GM21367 (cell line): ENCODE measurements at regions not wholly inside any gene's neighbourhood (a gene's known extent, or its start where the extent isn't known, plus 50 kb on each side); places are given as distances from the start of the nearest gene placed in this dataset.
"Not testable (repeated sequence)": the region's sequence is repeated elsewhere in the genome, so short reads cannot be mapped to it uniquely, and the experiment has no call there.

ENCODE experiments used
- ATAC-seq: cut with Tn5 transposase; IDR thresholded peaks from one replicate; pipeline ENCODE4 v1.9.1; 2021; ENCODE audit not compliant: unreplicated experiment

DNA sequence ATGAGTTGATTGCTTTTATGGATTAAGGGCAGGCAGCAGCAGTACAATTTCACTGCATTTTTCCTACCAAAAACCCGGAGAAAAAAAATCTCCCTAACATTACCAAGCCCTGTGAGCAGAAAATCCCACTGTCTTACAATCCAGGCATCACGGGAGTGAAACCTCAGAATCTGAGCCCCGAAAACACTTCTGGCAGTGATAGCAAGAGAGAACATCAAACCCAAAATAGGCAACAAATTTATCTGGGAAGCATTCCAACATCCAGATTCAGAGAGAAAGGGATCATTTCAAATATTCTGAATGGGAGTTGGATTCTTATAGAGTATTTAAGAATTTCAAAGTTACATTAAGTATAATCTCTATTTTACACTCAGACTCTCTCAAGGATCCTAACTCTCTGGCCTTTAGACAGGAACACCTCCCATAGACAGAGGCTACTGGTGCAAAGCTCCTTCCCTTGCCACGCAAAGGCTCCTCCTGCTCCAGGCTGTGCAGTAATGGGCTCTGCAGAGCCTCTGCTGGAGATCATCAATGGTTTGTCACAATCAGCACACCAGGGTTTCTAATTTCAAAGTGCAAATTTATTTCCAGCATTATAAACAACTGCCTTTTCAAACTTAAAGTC is 256.9 kb downstream of the PARM1 start:
- ATAC-seq: no peak

DNA sequence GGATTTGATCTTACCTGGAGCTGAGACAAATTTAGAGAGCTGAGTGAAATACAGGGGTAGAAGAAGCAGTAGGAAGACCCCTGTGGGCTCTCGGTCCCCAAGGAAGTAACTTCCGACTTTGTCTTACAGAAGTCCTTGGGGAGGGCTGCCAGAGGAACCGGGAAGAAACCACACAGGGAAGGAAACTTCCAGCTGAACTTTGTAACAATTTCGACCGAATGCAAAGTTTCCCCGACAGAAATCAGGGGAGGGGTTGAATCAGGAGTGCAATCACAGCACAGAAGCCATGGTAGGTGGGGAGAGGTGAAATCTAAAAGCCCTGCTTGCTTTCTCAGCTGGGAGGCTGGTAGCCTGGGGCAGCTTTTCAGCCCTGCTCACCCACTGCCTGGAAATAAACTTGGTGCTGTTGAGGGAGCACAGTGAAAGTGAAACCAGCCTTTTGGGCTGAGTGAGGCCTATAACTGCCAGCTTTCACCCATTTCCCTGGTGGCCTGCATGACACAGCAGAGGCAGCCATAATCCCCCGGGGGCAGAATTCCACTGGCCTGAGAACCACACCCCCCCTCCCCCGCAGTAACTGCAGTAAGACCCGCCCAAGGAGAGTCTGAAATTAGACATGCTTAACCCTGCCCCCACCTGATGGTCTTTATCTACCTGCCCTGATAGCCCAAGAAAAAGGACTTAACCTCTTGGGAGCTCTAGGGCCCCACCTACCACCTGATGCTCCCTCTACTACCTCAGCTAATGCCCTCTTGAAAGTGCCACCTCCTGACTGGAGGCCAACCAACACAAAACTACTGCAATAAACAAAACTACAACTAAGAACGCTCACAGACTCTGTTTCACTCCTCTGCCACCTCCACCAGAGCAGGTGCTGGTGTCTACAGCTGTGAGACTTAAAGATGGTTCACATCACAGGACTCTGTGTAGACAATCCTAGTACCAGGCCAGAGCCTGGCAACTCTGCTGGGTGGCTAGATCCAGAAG is 248.2 kb downstream of the PARM1 start:
- ATAC-seq: peak; percentile 90

DNA sequence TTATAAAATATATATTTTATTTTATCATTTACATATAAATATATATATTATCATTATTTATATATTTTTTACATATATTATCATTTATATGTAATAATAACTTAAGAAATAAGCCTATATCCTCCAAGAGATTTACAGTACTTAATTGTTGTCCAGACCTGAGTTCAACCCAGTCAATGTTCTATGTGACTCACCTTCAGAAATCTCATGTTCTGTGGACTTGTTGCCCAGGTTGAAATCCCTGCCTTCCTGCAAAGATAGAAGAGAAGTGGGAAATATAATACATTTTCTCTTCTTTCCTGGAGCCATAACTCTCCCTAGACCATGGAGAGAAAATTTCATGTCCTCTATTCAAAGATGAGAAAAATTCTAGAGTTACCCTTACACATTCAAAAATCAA is 247.3 kb downstream of the PARM1 start:
- no peak for ATAC-seq

DNA sequence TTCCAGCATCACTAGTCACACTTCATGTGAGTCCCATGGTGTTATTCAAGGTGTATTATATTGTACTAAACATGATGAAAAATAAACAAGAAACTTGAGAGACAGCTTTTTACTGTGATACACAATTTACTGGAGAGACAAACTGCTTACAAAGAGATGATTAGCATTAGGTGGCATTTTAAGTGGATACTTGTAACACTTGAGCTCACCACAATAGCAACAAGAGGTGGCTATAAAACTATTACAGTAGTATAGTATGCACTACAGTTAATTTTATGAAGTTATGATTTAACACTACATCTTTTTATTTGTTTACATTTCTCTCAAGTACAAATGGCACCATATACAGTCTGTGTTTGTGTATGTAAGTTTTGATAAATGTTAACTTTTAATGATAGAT is 246.6 kb downstream of the PARM1 start:
- ATAC-seq: no peak

DNA sequence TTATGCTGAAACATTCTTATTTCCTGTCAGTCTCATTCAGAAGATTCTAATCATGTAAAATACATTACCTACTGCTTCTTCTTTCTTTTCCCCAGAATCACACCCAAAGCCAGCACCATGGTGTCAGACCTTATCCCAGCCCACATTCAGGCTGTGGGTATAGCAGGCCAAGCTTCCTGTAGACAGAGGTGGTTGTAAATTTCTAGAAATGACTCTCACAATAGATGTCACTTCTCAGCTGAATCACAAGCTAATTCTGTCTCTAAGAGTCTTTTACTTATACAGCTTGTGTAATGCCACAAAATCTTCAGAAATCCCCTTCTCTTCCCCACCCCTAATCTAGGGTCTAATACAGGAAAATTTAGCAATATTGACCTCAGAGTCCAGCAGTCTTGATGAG is 239.6 kb downstream of the PARM1 start:
- ATAC-seq: peak; percentile 88

DNA sequence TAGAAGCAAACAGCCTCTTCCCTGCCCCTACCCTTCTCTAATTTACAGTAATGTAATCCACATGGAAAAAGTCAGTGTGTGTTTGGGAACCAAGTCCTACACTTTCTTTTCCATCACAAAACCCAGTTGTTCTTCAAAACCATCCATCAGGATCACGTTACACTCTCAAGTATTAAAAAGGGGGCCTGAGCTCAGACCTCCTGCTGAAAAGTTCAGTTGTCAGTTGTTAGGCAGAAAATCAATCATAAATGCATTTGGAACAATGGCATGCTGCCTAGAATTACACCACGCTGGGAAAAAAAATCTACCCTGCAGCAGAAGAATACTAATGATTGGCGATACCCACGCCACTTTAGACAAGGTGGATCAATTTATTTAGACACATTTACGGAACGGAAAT is 236.5 kb downstream of the PARM1 start:
- ATAC-seq: no peak

DNA sequence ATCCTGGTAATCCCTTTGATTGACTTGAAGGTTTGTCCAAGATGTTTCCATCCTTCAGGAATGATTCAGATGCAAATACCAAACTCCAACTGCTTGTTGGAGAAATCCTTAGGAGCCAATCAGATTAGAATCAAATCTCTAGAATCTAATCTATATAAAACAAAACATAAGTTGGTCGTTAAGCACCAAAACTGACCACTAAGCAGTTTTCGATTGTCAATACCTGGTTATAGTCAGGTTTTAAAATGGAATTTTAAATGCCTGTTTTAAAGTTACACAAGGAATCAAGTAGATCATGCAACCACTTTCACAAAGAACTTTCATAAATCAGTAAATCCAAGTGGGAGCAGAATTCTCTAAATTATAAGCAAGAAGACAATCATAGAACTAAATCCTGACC is 236.1 kb downstream of the PARM1 start:
- no peak for ATAC-seq

DNA sequence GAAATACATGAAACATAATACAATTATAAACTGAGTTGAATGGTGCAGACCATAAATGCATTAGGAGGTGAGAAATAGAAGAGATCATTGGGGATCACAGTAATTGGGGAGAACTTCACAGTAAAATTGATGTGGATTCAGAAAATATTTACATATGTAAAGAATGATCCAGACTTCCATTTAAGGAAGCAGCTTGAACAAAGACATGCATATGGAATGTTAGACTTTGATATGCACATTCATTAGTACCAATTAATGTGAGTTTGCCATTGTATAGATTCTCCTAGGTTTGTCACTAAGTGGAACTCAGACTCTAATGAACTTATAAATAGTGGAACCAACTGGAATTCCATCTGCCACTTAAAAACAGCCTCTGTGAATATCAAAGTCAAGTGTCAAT is 235.6 kb downstream of the PARM1 start:
- ATAC-seq: no peak

DNA sequence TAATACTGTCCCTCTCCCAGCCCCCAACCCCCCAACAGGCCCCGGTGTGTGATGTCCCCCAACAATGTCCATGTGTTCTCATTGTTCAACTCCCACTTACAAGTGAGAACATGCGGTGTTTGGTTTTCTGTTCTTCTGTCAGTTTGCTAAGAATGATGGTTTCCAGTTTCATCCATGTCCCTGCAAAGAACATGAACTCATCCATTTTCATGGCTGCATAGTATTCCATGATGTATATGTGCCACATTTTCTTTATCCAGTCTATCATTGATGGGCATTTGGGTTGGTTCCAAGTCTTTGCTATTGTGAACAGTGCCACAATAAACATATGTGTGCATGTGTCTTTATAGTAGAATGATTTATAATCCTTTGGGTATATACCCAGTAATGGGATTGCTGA is 232.2 kb downstream of the PARM1 start:
- not testable (repeated sequence) for ATAC-seq

DNA sequence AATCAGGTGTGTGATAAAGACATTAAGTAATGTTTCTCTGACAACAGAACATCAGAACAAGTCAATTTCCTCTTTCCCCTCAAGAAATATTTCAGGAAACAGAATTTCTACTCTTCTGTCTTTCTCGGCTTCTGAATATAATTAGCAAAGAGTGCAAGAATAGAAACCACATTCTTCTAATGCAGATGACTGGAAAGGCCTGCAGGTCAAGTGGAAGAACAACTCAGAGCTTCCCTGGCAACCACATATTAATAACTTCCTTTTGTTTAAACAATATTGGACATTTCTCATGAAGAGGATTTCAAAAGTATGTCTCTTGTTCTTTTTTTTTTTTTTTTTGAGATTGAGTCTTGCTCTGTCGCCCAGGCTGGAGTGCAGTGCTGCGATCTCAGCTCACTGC is 225.5 kb downstream of the PARM1 start:
- ATAC-seq: no peak

DNA sequence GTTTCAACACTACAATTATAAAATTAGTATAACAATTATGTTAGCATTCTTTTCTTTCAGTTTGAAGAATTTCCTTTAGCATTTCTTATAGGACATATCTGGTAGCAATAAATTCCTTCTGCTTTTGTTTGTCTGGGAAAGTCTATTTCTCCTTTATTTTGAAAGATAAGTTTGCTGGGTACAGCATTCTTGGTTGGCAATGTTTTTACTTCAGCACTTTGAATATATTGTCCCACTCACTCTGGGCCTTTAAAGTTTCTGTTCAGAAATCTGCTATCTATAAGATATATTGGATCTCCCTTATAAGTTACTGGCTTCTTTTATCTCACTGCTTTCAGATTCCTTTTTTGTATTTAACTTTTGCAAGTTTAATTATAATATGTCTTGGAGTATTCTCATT is 222.1 kb downstream of the PARM1 start:
- ATAC-seq: no peak

DNA sequence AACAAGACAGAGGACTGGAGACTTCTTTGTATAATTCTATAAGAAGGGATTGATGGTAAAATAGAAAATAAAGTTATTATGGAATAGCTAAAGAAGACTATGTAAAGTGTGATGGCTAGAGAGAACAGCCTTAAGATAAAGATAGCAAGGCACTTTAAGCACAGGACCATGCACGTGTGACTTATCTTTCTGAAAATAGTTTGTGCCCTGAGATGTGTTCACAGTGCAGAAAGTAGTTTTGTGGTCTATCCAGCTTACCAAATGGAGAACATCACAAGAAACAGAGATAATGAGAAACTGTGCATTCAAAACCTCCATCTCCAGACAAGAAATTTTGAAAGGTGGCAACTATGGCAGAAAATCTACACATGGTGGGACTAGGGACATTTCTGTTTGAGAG is 213.3 kb downstream of the PARM1 start:
- no peak for ATAC-seq

DNA sequence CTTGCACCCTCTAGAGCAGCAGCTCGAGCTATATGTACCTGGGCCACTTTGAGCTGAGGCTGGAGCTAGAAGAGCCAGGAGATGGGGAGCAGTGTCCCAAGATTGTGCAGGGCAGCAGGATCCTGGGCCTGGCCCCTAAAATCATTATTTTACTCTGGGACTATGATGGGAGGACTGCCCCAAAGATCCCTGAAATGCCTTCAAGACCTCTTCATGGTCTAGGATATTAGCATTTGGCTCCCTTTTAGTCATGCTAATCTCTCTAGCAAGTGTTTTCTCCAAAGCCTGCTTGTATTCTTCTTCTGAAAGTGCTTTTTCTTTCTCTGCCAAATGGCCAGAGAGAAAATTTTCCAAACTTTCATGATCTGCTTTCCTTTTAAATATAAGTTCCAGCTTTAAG is 211.6 kb downstream of the PARM1 start:
- no peak for ATAC-seq

DNA sequence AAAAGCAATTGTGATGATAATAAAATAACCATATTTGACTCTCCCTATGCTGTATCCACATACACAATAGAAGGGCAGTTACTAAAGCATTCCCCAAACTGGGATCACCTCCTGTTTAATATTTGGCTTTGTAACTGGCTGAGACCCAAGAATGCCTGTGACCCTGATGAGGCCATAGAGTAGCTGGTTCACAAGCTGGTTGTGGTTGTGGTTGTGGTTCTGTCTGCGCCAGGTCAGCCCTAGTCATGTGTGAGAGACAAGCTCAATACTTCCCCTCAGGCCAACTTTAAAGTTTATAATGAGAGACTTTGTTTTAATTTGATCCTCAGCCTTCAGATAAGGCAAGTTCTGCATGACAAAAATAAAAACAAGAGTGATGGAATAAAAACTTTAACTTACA is 209.9 kb downstream of the PARM1 start:
- no peak for ATAC-seq

DNA sequence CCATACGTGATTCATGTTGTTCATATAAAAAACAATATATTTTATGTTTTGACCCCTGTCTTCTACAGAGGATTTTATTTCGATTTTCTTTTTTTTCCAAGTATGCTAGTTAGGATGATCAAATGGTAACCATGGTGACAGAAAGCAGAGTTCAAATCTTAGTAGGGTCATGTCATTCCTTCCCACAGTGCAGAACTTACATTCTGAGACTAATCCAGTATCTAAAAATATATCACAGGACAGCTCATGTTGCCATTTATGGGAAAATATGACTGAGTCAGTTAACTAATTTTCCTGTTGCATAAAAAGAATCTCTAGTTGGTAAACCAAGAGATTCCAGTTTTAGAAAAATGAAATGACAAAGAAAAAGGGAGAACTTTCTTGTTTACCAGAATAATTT is 209.5 kb downstream of the PARM1 start:
- ATAC-seq: no peak

DNA sequence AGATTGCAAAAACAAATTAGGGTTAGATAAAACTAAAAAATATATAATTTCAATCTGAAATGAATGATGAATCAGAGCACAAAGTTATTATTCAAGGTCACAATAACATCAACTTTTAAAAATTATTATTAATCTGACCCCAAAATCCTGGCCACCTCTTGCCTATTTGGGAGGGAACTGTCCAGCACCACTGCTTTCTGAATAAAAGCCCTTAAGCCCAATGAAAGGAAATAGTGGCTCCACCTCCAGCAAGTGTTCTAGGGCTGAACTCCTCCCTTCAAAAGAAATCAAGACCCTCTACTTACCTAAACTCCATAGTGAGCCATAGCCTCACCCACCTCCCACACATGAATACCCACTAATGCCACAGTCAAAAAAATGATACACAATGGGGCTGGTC is 208.2 kb downstream of the PARM1 start:
- no peak for ATAC-seq

DNA sequence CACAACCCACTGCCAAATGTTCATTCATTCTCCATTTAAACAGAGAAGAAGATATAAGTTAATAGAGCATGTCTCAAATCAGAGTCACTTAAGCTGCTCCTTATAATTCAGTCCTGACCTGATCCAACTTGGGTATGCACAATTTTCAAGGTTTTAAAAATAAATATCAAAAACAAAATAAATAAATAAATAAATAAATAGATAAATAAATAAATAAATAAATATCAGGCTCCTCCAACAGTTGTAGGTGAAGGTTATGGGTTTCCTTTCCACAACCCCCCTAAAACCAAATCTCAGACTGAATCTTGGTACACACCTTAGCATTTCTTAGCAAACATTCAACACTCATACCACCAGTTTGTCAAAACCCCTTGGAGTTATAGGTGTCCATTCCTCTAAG is 204.4 kb downstream of the PARM1 start:
- no peak for ATAC-seq

DNA sequence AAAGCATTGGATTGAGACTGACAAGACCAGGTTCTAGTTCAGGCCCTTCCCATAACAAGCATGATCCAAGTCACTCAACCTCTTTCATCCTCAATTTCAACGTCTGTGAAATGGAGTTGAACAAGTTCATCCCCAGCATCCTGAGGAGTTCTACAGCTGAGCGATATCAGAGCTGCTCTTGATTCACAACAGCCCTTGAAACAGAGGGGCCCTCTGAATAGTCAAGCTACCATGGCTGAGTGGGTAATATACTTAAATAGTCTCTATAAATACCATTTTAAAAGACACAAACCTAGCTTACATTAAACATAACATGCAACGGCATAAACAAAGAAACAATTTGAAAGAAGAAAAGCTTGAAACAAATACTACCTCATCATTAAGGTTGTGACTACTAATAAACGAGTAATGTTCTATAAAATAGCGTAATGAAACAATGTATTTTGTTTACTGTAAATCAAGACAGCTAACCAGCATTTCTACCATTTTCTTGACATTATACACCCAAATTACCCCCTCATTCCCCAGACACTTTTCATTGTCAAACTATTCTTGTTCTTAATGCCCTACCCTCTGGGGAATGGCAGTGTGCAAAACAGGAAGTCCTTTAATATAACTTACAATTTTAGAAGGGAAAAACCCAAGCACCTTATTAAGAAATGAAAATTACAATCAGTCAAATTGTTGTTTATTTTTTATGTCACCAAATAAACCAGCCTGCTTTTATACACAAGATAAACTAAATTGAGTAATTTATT is 202.3 kb downstream of the PARM1 start:
- no peak for ATAC-seq

DNA sequence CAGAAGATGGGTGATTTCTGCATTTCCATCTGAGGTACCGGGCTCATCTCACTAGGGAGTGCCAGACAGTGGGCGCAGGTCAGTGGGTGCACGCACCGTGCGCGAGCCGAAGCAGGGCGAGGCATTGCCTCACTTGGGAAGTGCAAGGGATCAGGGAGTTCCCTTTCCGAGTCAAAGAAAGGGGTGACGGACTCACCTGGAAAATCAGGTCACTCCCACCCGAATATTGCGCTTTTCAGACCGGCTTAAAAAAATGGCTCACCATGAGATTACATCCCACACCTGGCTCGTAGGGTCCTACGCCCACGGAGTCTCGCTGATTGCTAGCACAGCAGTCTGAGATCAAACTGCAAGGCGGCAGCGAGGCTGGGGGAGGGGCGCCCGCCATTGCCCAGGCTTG is 194.0 kb downstream of the PARM1 start:
- not testable (repeated sequence) for ATAC-seq

DNA sequence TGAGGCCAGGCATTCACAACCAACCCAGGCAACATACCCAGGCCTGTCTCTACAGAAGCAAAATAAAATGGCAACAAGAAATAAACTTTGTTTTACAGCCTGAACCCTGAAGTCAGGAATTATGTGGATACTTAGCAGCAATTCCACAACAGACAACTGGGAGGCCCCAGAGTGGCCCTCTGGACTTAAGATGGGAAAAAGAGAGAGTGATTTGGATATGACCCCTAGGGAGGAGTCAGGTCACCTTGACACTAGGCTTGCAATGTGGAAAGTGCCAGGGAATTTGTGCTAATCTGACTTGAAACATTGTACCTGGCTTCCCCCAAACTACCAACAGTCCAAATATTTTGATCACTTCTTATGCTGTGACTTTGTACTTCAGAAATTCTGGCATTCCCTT is 193.1 kb downstream of the PARM1 start:
- ATAC-seq: no peak

DNA sequence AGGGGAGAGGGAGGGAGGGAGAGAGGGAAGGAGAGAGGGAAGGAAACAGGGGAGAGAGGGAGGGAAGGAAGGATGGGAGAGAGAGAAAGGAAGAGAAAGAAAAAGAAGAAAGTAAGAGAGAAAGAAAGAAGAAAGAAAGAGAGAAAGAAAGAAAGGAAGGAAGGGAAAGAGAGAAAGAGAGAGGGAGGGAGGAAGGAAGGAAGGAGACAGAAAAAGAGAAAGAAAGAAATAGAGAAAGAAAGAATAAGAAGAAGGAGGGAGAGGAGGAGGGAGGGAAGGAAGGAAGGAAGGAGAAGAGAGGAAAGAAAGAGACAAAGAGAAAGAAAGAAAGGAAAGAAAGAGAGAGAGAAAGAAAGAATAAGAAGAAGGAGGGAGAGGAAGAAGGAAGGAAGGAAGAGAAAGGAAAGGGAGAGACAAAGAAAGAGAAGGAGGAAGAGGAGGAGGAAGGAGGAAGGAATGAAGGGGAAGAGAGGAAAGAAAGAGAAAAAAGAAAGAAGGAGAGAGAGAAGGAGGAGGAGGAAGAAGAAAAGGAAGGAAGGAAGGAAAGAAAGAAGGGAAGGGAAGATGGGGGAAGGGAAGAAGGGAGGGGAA is 189.6 kb downstream of the PARM1 start:
- ATAC-seq: no peak
